ENCODE measurements at regions not wholly inside any gene's neighbourhood (a gene's known extent, or its start where the extent isn't known, plus 50 kb on each side); places are given as distances from the start of the nearest gene placed in this dataset.
"Not testable (repeated sequence)": the region's sequence is repeated elsewhere in the genome, so short reads cannot be mapped to it uniquely, and the experiment has no call there.

- no peak for DNase-seq (ENCODE audit: low spot score)
These were observed 253.7 kb upstream of the B3GAT1 start for GRCh38 chr11:134665571-134666270.

- DNase-seq (ENCODE audit: low spot score): no peak
These were observed 253.1 kb upstream of the B3GAT1 start for GRCh38 chr11:134665188-134665535.

GRCh38 chr11:134664447-134665187 lies 252.6 kb upstream of the B3GAT1 start:
- DNase-seq (ENCODE audit: low spot score): no peak

GRCh38 chr11:134663506-134664313 lies 251.7 kb upstream of the B3GAT1 start:
- DNase-seq (ENCODE audit: low spot score): no peak

GRCh38 chr11:134662629-134663360 lies 250.8 kb upstream of the B3GAT1 start:
- DNase-seq (ENCODE audit: low spot score): no peak

- DNase-seq (ENCODE audit: low spot score): no peak
These were observed 249.6 kb upstream of the B3GAT1 start for GRCh38 chr11:134661660-134662059.

GRCh38 chr11:134660416-134660815 lies 248.4 kb upstream of the B3GAT1 start:
- DNase-seq (ENCODE audit: low spot score): no peak

GRCh38 chr11:134659882-134660281 lies 247.8 kb upstream of the B3GAT1 start:
- DNase-seq (ENCODE audit: low spot score): no peak

GRCh38 chr11:134658481-134659225 lies 246.6 kb upstream of the B3GAT1 start:
- DNase-seq (ENCODE audit: low spot score): no peak

- DNase-seq (ENCODE audit: low spot score): no peak
These were observed 245.6 kb upstream of the B3GAT1 start for GRCh38 chr11:134657631-134658030.

- DNase-seq (ENCODE audit: low spot score): no peak
These were observed 245.0 kb upstream of the B3GAT1 start for GRCh38 chr11:134656861-134657540.

GRCh38 chr11:134656086-134656840 lies 244.2 kb upstream of the B3GAT1 start:
- DNase-seq (ENCODE audit: low spot score): not testable (repeated sequence)

GRCh38 chr11:134655189-134655989 lies 243.3 kb upstream of the B3GAT1 start:
- no peak for DNase-seq (ENCODE audit: low spot score)

- no peak for DNase-seq (ENCODE audit: low spot score)
These were observed 242.3 kb upstream of the B3GAT1 start for GRCh38 chr11:134654161-134654915.

- no peak for DNase-seq (ENCODE audit: low spot score)
These were observed 240.7 kb upstream of the B3GAT1 start for GRCh38 chr11:134652586-134653255.

GRCh38 chr11:134647066-134647743 lies 235.2 kb upstream of the B3GAT1 start:
- no peak for DNase-seq (ENCODE audit: low spot score)

- DNase-seq (ENCODE audit: low spot score): no peak
These were observed 234.5 kb upstream of the B3GAT1 start for GRCh38 chr11:134646561-134646960.
